ENCODE measurements at regions not wholly inside any gene's neighbourhood (a gene's known extent, or its start where the extent isn't known, plus 50 kb on each side); places are given as distances from the start of the nearest gene placed in this dataset.

- Histone ChIP-seq H3K27ac (ENCODE audit: low read depth, low read length) (no peak overlapping the region), H3K4me1 (ENCODE audit: control insufficient read depth in 1 of 2, insufficient read depth in 2 of 2, low read length in 2 of 2) (no peaks in the 10 kb centered on the region), H3K27me3 (ENCODE audit: insufficient read depth, low read length) (no peaks in the 10 kb centered on the region), H3K79me2 (ENCODE audit: insufficient read depth, low read length) (no peaks in the 10 kb centered on the region), H3K36me3 (ENCODE audit: control insufficient read depth in 1 of 2, insufficient read depth in 2 of 2, low read length in 2 of 2) (no peaks in the 10 kb centered on the region), H3K9ac (ENCODE audit: low read length) (no peak overlapping the region), H3K4me2 (ENCODE audit: low read length) (no peak overlapping the region), H3K4me3 (replicated peaks in 1 of 2; ENCODE audit: low read depth in 1 of 2, low read length in 2 of 2) (no peak overlapping the region), H2AFZ (ENCODE audit: low read depth, low read length, poor library complexity, severe bottlenecking) (no peak overlapping the region), H4K20me1 (ENCODE audit: insufficient read depth) (no peaks in the 10 kb centered on the region), H3K9me2 (ENCODE audit: insufficient read depth) (no peaks in the 10 kb centered on the region), H3K9me3 (ENCODE audit: control insufficient read depth in 1 of 2, insufficient read depth in 1 of 2, low read depth in 1 of 2, low read length in 2 of 2) (no peaks in the 10 kb centered on the region)
- ATAC-seq (no peak), DNase-seq (ENCODE audit: low read depth, low spot score) (no peak)
- intact Hi-C loops (cut with micrococcal nuclease) = no loop called here
- BruUV-seq (replicated peaks) = no TSS peak
- CTCF ChIA-PET = no interaction called here
- TF ChIP-seq POLR2A (IDR thresholded peaks at IDR 0.05; ENCODE audit: borderline replicate concordance, extremely low read depth, insufficient read depth, insufficient read length) (no peak), SRF (IDR thresholded peaks at IDR 0.05; ENCODE audit: low read depth) (no peak), CBX3 (IDR thresholded peaks at IDR 0.05; ENCODE audit: low read depth) (no peak), ELF1 (IDR thresholded peaks at IDR 0.05; ENCODE audit: borderline replicate concordance, low read depth) (no peak)
- RAD21 ChIA-PET (ENCODE audit: low non-redundant PET in 1 of 2, low total read pairs in 2 of 2, uncharacterized antibody in 2 of 2, unreplicated experiment in 2 of 2) = no interaction called here
- POLR2A ChIA-PET = no interaction called here
Observed at GRCh38 chr10:94205396-94205831, 157.3 kb downstream of the NOC3L start.

- no peak overlapping the region for H2AFZ ChIP-seq (ENCODE audit: low read depth, low read length, poor library complexity, severe bottlenecking)
- no peak for DNase-seq (ENCODE audit: low read depth, low spot score)
- RAD21 ChIA-PET (ENCODE audit: low non-redundant PET in 1 of 2, low total read pairs in 2 of 2, uncharacterized antibody in 2 of 2, unreplicated experiment in 2 of 2) = no interaction called here
- intact Hi-C loops (cut with micrococcal nuclease) = no loop called here
- no peaks in the 10 kb centered on the region for H3K79me2 ChIP-seq (ENCODE audit: insufficient read depth, low read length)
- H3K36me3 ChIP-seq (ENCODE audit: control insufficient read depth in 1 of 2, insufficient read depth in 2 of 2, low read length in 2 of 2) = no peaks in the 10 kb centered on the region
- ATAC-seq = no peak
- no peak overlapping the region for H3K4me2 ChIP-seq (ENCODE audit: low read length)
- CTCF ChIA-PET = no interaction called here
- H3K4me3 ChIP-seq (replicated peaks in 1 of 2; ENCODE audit: low read depth in 1 of 2, low read length in 2 of 2) = no peak overlapping the region
- H3K27ac ChIP-seq (ENCODE audit: low read depth, low read length) = no peak overlapping the region
- no peak overlapping the region for H3K9ac ChIP-seq (ENCODE audit: low read length)
- no TSS peak for BruUV-seq (replicated peaks)
- no peaks in the 10 kb centered on the region for H3K27me3 ChIP-seq (ENCODE audit: insufficient read depth, low read length)
- H3K9me3 ChIP-seq (ENCODE audit: control insufficient read depth in 1 of 2, insufficient read depth in 1 of 2, low read depth in 1 of 2, low read length in 2 of 2) = no peaks in the 10 kb centered on the region
- no peaks in the 10 kb centered on the region for H3K4me1 ChIP-seq (ENCODE audit: control insufficient read depth in 1 of 2, insufficient read depth in 2 of 2, low read length in 2 of 2)
- H4K20me1 ChIP-seq (ENCODE audit: insufficient read depth) = no peaks in the 10 kb centered on the region
- POLR2A ChIA-PET = no interaction called here
- H3K9me2 ChIP-seq (ENCODE audit: insufficient read depth) = no peaks in the 10 kb centered on the region
- no peak for TF ChIP-seq ELF1 (IDR thresholded peaks at IDR 0.05; ENCODE audit: borderline replicate concordance, low read depth)
- no peak for TF ChIP-seq RAD21 (IDR thresholded peaks at IDR 0.05; ENCODE audit: low read depth)
- TF ChIP-seq JUND (IDR thresholded peaks at IDR 0.05) = no peak
- no peak for TF ChIP-seq ZFX (IDR thresholded peaks at IDR 0.05)
- no peak for TF ChIP-seq ATF3 (IDR thresholded peaks at IDR 0.05)
- no peak for TF ChIP-seq POLR2AphosphoS5 (IDR thresholded peaks at IDR 0.05; ENCODE audit: low read depth, low read length)
- TF ChIP-seq MAX (IDR thresholded peaks at IDR 0.05) = no peak
- no peak for TF ChIP-seq EZH2 (IDR thresholded peaks at IDR 0.05)
- no peak for TF ChIP-seq CTCF (IDR thresholded peaks at IDR 0.05 in 2 of 3, conservative IDR thresholded peaks at IDR 0.05 in 1 of 3; ENCODE audit: borderline replicate concordance in 1 of 3, insufficient read depth in 1 of 3, low read depth in 2 of 3, low read length in 2 of 3)
- TF ChIP-seq YY1 (IDR thresholded peaks at IDR 0.05; ENCODE audit: extremely low read depth, insufficient replicate concordance, low read depth, low read length) = no peak
- TF ChIP-seq SP1 (IDR thresholded peaks at IDR 0.05; ENCODE audit: low read depth) = no peak
- no peak for TF ChIP-seq SIN3A (IDR thresholded peaks at IDR 0.05; ENCODE audit: low read depth)
- TF ChIP-seq ZNF274 (IDR thresholded peaks at IDR 0.05; ENCODE audit: low read depth, low read length) = no peak
- no peak for TF ChIP-seq ZBTB33 (IDR thresholded peaks at IDR 0.05; ENCODE audit: extremely low read depth, insufficient replicate concordance, low read length)
Observed at GRCh38 chr10:94206176-94206575, 156.6 kb downstream of the NOC3L start.
